GM23338 (cell line): ENCODE measurements at regions not wholly inside any gene's neighbourhood (a gene's known extent, or its start where the extent isn't known, plus 50 kb on each side); places are given as distances from the start of the nearest gene placed in this dataset.

Source experiments
- CREB1 ChIP-seq: fragments of 250-450 bp; sonication (Bioruptor Pico); IDR thresholded peaks from 2 replicates; pipeline ENCODE4 v1.5.0; 2020; ENCODE audit warnings: low read depth, mild to moderate bottlenecking, moderate library complexity
- CTCF ChIP-seq, 2 experiments: fragments of 200-600 bp in 1 of 2; sonication (generic) in 1 of 2; conservative IDR thresholded peaks; 2 replicates each; pipeline versions ENCODE4 v1.5.1 to v1.6.1; 2016 to 2017; ENCODE audit warnings: antibody characterized with exemption in 2 of 2, low read depth in 2 of 2, mild to moderate bottlenecking in 2 of 2, moderate library complexity in 1 of 2
- EZH2 ChIP-seq: fragments of 200-600 bp; sonication (generic); IDR thresholded peaks from one replicate; pipeline ENCODE4 v1.8.0; 2017; ENCODE audit warnings: antibody characterized with exemption, mild to moderate bottlenecking, low read depth; ENCODE audit not compliant: unreplicated experiment
- EZH2phosphoT487 ChIP-seq: fragments of 200-600 bp; sonication (generic); IDR thresholded peaks from one replicate; pipeline ENCODE4 v1.8.1; 2018; ENCODE audit warnings: antibody characterized with exemption; ENCODE audit not compliant: unreplicated experiment
- POLR2AphosphoS5 ChIP-seq: IDR thresholded peaks from 2 replicates; pipeline ENCODE4 v1.6.1; 2016; ENCODE audit warnings: antibody characterized with exemption, low read depth

DNA sequence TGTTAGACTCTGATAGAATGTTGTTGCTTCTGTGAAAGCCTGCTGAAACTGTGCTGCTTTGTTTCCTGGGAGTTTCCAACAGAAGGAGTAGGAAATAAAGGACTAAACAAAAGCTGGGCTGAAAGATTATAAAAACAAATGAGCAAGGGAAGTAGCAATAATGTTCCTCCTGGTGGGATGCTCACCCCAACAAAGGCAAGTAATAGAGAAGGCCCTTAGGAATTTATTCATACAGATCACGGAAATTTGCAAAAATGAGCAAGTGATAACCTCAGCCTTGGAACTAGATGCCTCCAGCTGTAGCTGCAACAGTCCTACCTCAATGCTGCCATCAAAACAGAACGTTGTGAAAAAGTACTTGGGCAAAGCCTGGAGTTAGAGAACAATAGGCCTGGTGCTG, 1248.0 kb upstream of the C9orf72 start:
- TF ChIP-seq CTCF (conservative IDR thresholded peaks at IDR 0.05; ENCODE audit: low read depth in 2 of 2) (no peak), CREB1 (CRISPR knock-in tag) (no peak), EZH2phosphoT487 (no peak), POLR2AphosphoS5 (no peak), EZH2 (no peak)
